ENCODE measurements at regions not wholly inside any gene's neighbourhood (a gene's known extent, or its start where the extent isn't known, plus 50 kb on each side); places are given as distances from the start of the nearest gene placed in this dataset.

DNA sequence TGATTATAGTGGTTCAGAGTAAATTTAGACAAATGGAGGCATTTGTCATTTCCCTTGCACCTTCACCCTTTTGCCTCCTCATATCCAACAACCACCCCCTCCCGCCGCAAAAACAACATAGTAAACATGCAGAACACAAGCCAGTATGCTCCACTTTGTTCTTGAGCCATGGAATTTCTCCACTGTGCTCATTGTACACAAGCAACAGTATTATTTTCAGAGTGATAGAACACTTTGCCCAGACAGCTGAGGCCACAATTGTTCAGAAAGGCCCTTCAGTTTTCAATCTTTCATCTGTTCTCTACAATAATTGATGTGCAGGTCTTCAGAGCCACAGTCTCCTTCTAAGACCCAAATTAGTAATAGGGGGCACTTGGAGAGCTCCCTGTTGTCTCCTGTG, 272.8 kb upstream of the SLC30A5 start:
- TF ChIP-seq CTCF (IDR thresholded peaks at IDR 0.05), result no peak
- TF ChIP-seq POLR2A (IDR thresholded peaks at IDR 0.05), result no peak

All from lower leg skin (tissue), 3 donors.